ENCODE measurements at regions not wholly inside any gene's neighbourhood (a gene's known extent, or its start where the extent isn't known, plus 50 kb on each side); places are given as distances from the start of the nearest gene placed in this dataset.

GRCh38 chr1:182235604-182235951 lies 156.0 kb downstream of the GLUL start:
- TF ChIP-seq CTCF (IDR thresholded peaks at IDR 0.05) (no peak), POLR2A (IDR thresholded peaks at IDR 0.05; ENCODE audit: low read depth) (no peak)

Measured in esophagus muscularis mucosa (tissue), 3 donors.